ENCODE measurements at regions not wholly inside any gene's neighbourhood (a gene's known extent, or its start where the extent isn't known, plus 50 kb on each side); places are given as distances from the start of the nearest gene placed in this dataset.

GRCh38 chr5:174503086-174503460 lies 221.3 kb upstream of the MSX2 start:
- no peak for TF ChIP-seq CTCF (IDR thresholded peaks at IDR 0.05)
- no peak for TF ChIP-seq POLR2A (IDR thresholded peaks at IDR 0.05)
